CD4-positive, CD25-positive, alpha-beta regulatory T cell (primary cell): ENCODE measurements at regions not wholly inside any gene's neighbourhood (a gene's known extent, or its start where the extent isn't known, plus 50 kb on each side); places are given as distances from the start of the nearest gene placed in this dataset.

ENCODE experiments used
- ATAC-seq, 2 donors: fragments of 150-1000 bp; cut with Tn5 transposase; one replicate each; pipeline ENCODE4 v1.10.0; 2021; ENCODE audit warnings: low read depth in 2 of 2, moderate number of reproducible peaks in 2 of 2, moderate library complexity in 1 of 2
- DNase-seq, 3 donors: peaks; one replicate each; pipeline versions ENCODE4 v3.0.0 to v3.0.0-alpha.2; 2012 to 2022; ENCODE audit warnings: mixed read lengths in 1 of 3
- H3K27ac ChIP-seq: one replicate; pipeline ENCODE4 v1.7.0; 2013; ENCODE audit warnings: mild to moderate bottlenecking, low read length; ENCODE audit not compliant: insufficient read depth, poor library complexity, severe bottlenecking
- H3K27me3 ChIP-seq: one replicate; pipeline ENCODE4 v1.7.0; 2013; ENCODE audit warnings: low read length; ENCODE audit not compliant: control insufficient read depth, insufficient read depth
- H3K36me3 ChIP-seq: one replicate; pipeline ENCODE4 v1.7.0; 2013; ENCODE audit warnings: mild to moderate bottlenecking, low read length, moderate library complexity; ENCODE audit not compliant: control insufficient read depth, insufficient read depth
- H3K4me1 ChIP-seq: 2 replicates; pipeline ENCODE4 v1.7.0; 2013; ENCODE audit warnings: mild to moderate bottlenecking, low read length; ENCODE audit not compliant: insufficient read depth, control insufficient read depth, poor library complexity, severe bottlenecking
- H3K4me3 ChIP-seq: one replicate; pipeline ENCODE4 v1.7.0; 2013; ENCODE audit warnings: low read depth, mild to moderate bottlenecking, low read length, moderate library complexity
- H3K9me3 ChIP-seq, 2 experiments: 1 replicate in 1 of 2; 2 replicates in 1 of 2; pipeline ENCODE4 v1.7.0; 2013; ENCODE audit warnings: low read length in 2 of 2, mild to moderate bottlenecking in 1 of 2, moderate library complexity in 1 of 2; ENCODE audit not compliant: control insufficient read depth in 2 of 2
- H3K27ac Mint-ChIP-seq, 3 donors: one replicate each; pipeline ENCODE4 v1.8.0; 2020 to 2022; ENCODE audit warnings: mild to moderate bottlenecking in 3 of 3, mixed read lengths in 3 of 3, moderate library complexity in 2 of 3
- H3K27me3 Mint-ChIP-seq: one replicate; pipeline ENCODE4 v1.8.0; 2022; ENCODE audit warnings: mild to moderate bottlenecking, mixed read lengths
- H3K36me3 Mint-ChIP-seq: one replicate; pipeline ENCODE4 v1.8.0; 2020; ENCODE audit warnings: mixed read lengths
- H3K4me1 Mint-ChIP-seq, 4 donors: one replicate each; pipeline ENCODE4 v1.8.0; 2020 to 2022; ENCODE audit warnings: mixed read lengths in 4 of 4, mild to moderate bottlenecking in 1 of 4
- H3K4me3 Mint-ChIP-seq, 4 donors: one replicate each; pipeline ENCODE4 v1.8.0; 2020 to 2022; ENCODE audit warnings: mild to moderate bottlenecking in 4 of 4, mixed read lengths in 4 of 4, moderate library complexity in 3 of 4
- H3K9me3 Mint-ChIP-seq, 7 donors: one replicate each; pipeline ENCODE4 v1.8.0; 2020 to 2022; ENCODE audit warnings: mixed read lengths in 7 of 7, mild to moderate bottlenecking in 3 of 7, moderate library complexity in 2 of 7

DNA sequence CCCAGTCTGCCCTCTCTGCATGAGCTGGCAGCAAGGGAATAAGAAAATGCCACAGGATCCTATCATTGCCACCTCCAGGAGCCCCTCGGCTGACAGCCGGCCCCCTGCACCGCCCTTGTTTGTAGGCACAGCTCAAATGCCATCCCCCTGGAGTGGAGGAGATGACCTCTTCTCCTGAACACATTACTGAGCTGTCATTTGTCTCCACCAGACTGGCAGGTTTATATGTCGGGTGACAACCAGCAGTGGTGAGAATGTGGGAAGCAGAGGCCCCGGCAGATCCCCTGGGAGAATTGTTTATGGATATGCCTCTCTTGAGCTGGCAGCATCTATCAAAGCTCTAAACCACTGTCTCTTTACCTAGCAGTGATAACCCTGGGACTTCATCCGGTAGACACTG, 135.4 kb upstream of the FMN2 start:
- Mint-ChIP-seq H3K9me3 (peaks cover 0 to 1% (median 0%) of the 10 kb centered on the region in 7 donors), H3K27me3 (no peaks in the 10 kb centered on the region), H3K4me3 (no peak overlapping the region), H3K36me3 (no peaks in the 10 kb centered on the region), H3K4me1 (no peaks in the 10 kb centered on the region), H3K27ac (no peak overlapping the region)
- Histone ChIP-seq H3K4me3 (no peak overlapping the region), H3K9me3 (no peaks in the 10 kb centered on the region), H3K4me1 (no peaks in the 10 kb centered on the region), H3K27ac (no peak overlapping the region), H3K27me3 (no peaks in the 10 kb centered on the region), H3K36me3 (no peaks in the 10 kb centered on the region)
- DNase-seq (no peak), ATAC-seq (no peak)

DNA sequence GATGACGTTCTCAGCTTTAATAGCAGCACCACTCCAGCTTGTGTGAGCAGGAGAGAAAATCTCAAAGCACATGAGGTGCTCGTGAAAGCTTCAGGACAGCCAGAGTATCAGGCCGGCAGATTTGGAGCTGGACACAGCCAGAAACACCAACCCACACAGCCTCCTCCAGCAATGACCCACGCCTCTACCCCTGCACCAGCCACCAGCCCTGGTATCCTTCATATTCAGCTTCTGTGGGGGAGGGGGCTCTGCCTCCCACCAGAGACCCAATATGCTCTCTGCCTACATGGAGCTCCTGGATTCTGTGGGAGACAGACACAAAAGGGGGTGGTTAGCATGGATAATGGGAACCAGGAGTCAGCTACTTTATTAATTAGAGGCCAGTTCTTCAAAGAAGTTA, 133.6 kb upstream of the FMN2 start:
- Histone ChIP-seq H3K36me3 (no peaks in the 10 kb centered on the region), H3K4me3 (no peak overlapping the region), H3K27ac (no peak overlapping the region), H3K27me3 (peaks cover 2% of the 10 kb centered on the region), H3K9me3 (no peaks in the 10 kb centered on the region), H3K4me1 (no peaks in the 10 kb centered on the region)
- no peaks in the 10 kb centered on the region for H3K36me3 Mint-ChIP-seq
- H3K27ac Mint-ChIP-seq: no peak overlapping the region
- H3K27me3 Mint-ChIP-seq: no peaks in the 10 kb centered on the region
- H3K4me1 Mint-ChIP-seq: no peaks in the 10 kb centered on the region
- H3K4me3 Mint-ChIP-seq: no peak overlapping the region
- H3K9me3 Mint-ChIP-seq: peaks cover 0 to 1% (median 0%) of the 10 kb centered on the region in 7 donors
- DNase-seq (no peak), ATAC-seq (no peak)

DNA sequence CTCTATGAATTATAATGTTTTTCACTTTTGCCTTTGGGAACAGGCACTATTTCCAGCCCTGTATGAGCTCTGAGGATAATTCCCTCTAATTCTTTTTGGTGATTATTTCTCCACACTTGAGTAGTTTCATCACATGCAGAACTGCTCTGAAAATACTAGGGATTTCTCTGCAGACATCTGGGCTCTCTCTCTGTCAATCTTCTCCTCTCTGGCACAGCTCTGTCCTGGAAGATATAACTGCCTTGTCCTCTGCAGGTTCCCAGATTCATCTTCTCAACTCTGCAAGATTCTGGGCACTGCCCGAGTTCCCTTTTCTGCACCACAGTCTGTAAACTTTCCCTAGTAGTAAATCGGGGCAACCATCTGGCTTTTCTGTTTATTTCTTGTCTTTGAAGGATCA, 131.3 kb upstream of the FMN2 start:
- no peaks in the 10 kb centered on the region for H3K27me3 Mint-ChIP-seq
- Histone ChIP-seq H3K4me1 (no peaks in the 10 kb centered on the region), H3K36me3 (no peaks in the 10 kb centered on the region), H3K4me3 (no peak overlapping the region), H3K27ac (no peak overlapping the region), H3K27me3 (peaks cover 2% of the 10 kb centered on the region), H3K9me3 (no peaks in the 10 kb centered on the region)
- ATAC-seq (no peak), DNase-seq (no peak)
- H3K4me3 Mint-ChIP-seq: no peak overlapping the region
- H3K4me1 Mint-ChIP-seq: no peaks in the 10 kb centered on the region
- H3K27ac Mint-ChIP-seq: no peak overlapping the region
- H3K9me3 Mint-ChIP-seq: no peaks in the 10 kb centered on the region
- no peaks in the 10 kb centered on the region for H3K36me3 Mint-ChIP-seq

DNA sequence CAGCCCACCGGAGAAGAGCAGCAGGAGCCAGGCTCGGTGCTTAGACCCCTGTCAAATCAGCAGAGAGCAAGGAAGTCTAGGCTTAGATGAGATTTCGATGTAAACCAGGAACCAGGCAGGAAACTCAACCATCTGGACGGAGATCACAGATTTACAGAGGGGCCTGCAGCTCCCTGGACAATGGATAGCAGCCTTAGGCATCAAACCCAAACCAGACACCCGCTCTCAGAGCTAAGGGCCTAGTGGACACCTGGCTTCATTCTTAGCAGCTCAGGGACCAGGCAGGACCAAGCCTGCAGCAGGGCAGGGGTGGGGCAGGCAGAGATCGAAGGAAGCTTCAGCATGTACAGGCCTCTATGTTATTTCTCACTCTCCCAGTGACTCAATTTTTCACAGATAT, 127.8 kb upstream of the FMN2 start:
- no peak overlapping the region for H3K27ac Mint-ChIP-seq
- H3K4me1 Mint-ChIP-seq: no peaks in the 10 kb centered on the region
- H3K27me3 Mint-ChIP-seq: peaks cover 2% of the 10 kb centered on the region
- H3K36me3 Mint-ChIP-seq: no peaks in the 10 kb centered on the region
- Histone ChIP-seq H3K4me1 (no peaks in the 10 kb centered on the region), H3K27ac (no peak overlapping the region), H3K9me3 (no peaks in the 10 kb centered on the region), H3K27me3 (peaks cover 2% of the 10 kb centered on the region), H3K36me3 (no peaks in the 10 kb centered on the region), H3K4me3 (no peak overlapping the region)
- no peak overlapping the region for H3K4me3 Mint-ChIP-seq
- DNase-seq: no peak
- no peaks in the 10 kb centered on the region for H3K9me3 Mint-ChIP-seq
- no peak for ATAC-seq

DNA sequence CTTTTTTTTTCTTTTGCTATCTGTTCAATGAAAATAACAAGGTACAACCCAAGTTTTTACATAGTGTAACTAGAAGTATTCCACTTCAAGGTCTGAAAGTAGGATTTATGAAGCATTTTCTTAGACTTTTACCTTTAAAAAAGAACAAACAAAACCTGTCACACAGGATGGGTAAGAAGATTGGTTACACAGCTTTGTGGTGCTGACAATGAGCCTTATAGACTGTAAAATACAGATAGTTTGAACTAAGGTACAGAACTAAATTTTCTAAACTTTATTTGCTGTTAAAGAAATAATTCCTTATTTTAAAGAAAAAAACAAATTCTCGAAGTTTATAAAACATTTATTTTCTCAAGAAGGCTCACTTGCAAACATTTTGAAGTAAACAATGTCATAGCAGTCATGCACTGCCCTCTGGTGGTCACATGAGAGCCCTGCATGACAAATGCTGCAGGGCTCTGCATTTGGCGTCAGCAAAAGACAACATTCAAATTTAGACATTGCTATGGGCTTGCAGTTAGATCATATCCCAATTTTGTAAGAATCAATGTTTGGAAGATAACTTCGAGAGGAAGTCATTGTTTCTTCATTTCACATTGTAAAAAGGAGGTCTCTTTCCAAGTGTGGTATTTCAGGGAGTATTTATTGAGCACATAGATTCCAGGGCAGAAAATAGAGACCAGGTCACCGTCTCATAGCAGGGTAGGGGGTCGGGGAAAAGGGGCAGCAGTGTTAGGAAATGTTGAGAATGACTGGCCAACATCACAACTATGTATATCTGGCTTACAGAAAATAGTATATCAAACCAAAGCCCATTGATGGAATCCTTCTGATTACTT, 115.3 kb upstream of the FMN2 start:
- no peak overlapping the region for H3K27ac Mint-ChIP-seq
- H3K27ac ChIP-seq: no peak overlapping the region
- H3K27me3 ChIP-seq: no peaks in the 10 kb centered on the region
- H3K4me1 Mint-ChIP-seq: no peaks in the 10 kb centered on the region
- ATAC-seq (peak in 1 of 2 donors; percentile 37), DNase-seq (peak; percentile 9 to 51 (median 20))
- H3K9me3 Mint-ChIP-seq: peaks cover 0 to 22% (median 7%) of the 10 kb centered on the region in 7 donors
- peaks cover 0 to 3% of the 10 kb centered on the region in 2 experiments for H3K9me3 ChIP-seq
- no peaks in the 10 kb centered on the region for H3K27me3 Mint-ChIP-seq
- H3K4me1 ChIP-seq: no peaks in the 10 kb centered on the region
- no peaks in the 10 kb centered on the region for H3K36me3 ChIP-seq
- H3K36me3 Mint-ChIP-seq: no peaks in the 10 kb centered on the region
- no peak overlapping the region for H3K4me3 Mint-ChIP-seq
- H3K4me3 ChIP-seq: no peak overlapping the region

DNA sequence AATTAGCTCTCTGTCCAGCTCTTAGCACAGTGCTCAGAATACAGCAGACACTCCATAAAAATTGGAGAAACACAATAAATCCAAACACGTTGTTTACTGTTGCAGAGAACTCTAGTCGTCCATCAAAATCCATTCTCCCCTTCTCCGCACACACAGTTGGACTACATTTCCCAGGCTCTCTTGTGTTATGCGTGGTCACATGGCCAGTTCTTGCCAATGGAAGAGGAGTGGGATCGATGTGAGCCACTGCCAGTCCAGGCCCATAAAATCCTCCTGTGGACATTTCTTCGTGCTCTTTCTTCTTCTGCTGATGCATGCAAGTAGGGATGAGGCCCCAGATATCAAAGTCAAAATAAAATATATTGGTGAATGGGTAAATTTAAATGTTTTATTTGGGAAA, 114.3 kb upstream of the FMN2 start:
- Mint-ChIP-seq H3K4me3 (no peak overlapping the region), H3K9me3 (peaks cover 0 to 26% (median 7%) of the 10 kb centered on the region in 7 donors), H3K36me3 (no peaks in the 10 kb centered on the region), H3K27me3 (no peaks in the 10 kb centered on the region), H3K27ac (no peak overlapping the region), H3K4me1 (no peaks in the 10 kb centered on the region)
- no peak overlapping the region for H3K27ac ChIP-seq
- H3K27me3 ChIP-seq: no peaks in the 10 kb centered on the region
- H3K9me3 ChIP-seq: peaks cover 6 to 7% of the 10 kb centered on the region in 2 experiments
- H3K36me3 ChIP-seq: no peaks in the 10 kb centered on the region
- DNase-seq (no peak), ATAC-seq (no peak)
- H3K4me3 ChIP-seq: no peak overlapping the region
- H3K4me1 ChIP-seq: no peaks in the 10 kb centered on the region

DNA sequence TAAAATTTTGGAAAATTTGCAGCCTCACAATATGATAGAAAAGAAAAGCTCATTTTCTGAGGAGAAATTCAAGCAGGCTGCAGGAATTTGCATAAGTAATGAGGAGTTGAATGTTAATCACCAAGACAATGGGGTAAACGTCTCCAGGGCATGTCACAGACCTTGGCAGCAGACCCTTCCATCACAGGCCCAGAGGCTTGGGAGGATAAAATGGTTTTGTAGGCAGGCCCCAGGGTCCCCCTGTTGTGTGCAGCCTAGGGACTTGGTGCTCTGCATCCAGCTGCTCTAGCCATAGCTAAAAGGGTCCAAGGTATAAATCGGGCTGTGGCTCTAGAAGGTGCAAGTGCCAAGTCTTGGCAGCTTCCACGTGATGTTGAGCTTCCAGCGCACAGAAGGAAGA, 112.2 kb upstream of the FMN2 start:
- no peak overlapping the region for H3K27ac Mint-ChIP-seq
- no peak overlapping the region for H3K4me3 Mint-ChIP-seq
- Histone ChIP-seq H3K9me3 (peaks cover 20 to 27% of the 10 kb centered on the region in 2 experiments), H3K27me3 (no peaks in the 10 kb centered on the region), H3K4me1 (no peaks in the 10 kb centered on the region), H3K36me3 (no peaks in the 10 kb centered on the region), H3K4me3 (no peak overlapping the region), H3K27ac (no peak overlapping the region)
- ATAC-seq: no peak
- H3K9me3 Mint-ChIP-seq: peaks cover 0 to 46% (median 15%) of the 10 kb centered on the region in 7 donors
- no peaks in the 10 kb centered on the region for H3K27me3 Mint-ChIP-seq
- no peaks in the 10 kb centered on the region for H3K4me1 Mint-ChIP-seq
- H3K36me3 Mint-ChIP-seq: no peaks in the 10 kb centered on the region
- no peak for DNase-seq

DNA sequence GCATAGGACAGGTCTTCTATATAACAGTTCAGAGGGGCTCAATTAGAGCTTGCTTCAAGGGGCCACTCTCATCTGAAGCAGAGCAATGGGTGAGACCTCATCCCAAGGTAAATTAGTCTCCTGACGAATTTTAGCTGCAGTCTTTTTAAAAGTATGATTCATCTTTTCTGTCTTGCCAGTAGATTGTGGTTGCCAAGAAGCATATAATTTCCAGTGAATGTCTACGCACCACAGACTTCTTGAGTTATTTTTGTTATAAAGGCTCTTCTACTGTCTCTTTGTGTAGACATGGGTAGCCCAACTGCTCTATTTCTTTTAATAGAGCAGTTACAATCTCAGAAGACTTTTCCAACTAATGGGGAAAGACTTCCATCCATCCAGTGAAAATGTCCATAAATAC, 108.9 kb upstream of the FMN2 start:
- peaks cover 0 to 62% (median 22%) of the 10 kb centered on the region in 7 donors for H3K9me3 Mint-ChIP-seq
- H3K27me3 Mint-ChIP-seq: no peaks in the 10 kb centered on the region
- Histone ChIP-seq H3K4me3 (no peak overlapping the region), H3K9me3 (peaks cover 36 to 49% of the 10 kb centered on the region in 2 experiments), H3K4me1 (no peaks in the 10 kb centered on the region), H3K36me3 (no peaks in the 10 kb centered on the region), H3K27me3 (no peaks in the 10 kb centered on the region), H3K27ac (no peak overlapping the region)
- no peak overlapping the region for H3K4me3 Mint-ChIP-seq
- no peaks in the 10 kb centered on the region for H3K4me1 Mint-ChIP-seq
- no peak for ATAC-seq
- no peak for DNase-seq
- H3K27ac Mint-ChIP-seq: no peak overlapping the region
- H3K36me3 Mint-ChIP-seq: no peaks in the 10 kb centered on the region
